ENCODE measurements at regions not wholly inside any gene's neighbourhood (a gene's known extent, or its start where the extent isn't known, plus 50 kb on each side); places are given as distances from the start of the nearest gene placed in this dataset.

DNA sequence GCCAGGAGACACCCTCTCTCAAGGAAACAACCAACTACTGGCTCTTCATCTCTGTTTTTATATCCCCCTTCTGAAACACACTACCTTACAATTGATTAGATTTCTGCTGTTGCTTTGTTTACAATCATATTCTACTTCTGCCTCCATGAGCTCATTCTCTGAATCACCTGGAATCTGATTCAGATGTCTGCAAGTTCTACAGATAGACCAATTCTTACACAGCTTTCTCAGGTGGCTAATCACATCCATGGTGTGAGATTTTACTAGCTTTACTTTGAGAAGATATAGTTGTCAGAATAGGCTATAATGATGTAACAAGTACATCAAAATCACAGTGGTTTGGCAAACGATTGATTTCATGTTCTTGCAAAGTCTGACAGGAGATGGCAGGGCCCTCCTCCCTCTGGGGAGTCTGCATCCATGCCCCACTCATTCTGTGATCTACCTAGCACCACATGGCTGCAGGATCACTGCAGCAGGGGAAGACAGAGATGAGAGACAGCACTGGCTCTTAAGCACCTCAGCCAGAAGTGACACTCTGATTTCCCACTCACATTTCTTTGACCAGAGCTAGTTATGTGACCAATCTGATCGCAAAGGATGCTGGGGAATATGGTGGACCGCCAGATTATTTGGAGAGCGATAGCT is 243.7 kb downstream of the FOXO1 start:
- TF ChIP-seq POLR2A (IDR thresholded peaks at IDR 0.05) (no peak), POLR2AphosphoS5 (IDR thresholded peaks at IDR 0.05) (no peak)
- TF ChIP-seq, protein P1, sequence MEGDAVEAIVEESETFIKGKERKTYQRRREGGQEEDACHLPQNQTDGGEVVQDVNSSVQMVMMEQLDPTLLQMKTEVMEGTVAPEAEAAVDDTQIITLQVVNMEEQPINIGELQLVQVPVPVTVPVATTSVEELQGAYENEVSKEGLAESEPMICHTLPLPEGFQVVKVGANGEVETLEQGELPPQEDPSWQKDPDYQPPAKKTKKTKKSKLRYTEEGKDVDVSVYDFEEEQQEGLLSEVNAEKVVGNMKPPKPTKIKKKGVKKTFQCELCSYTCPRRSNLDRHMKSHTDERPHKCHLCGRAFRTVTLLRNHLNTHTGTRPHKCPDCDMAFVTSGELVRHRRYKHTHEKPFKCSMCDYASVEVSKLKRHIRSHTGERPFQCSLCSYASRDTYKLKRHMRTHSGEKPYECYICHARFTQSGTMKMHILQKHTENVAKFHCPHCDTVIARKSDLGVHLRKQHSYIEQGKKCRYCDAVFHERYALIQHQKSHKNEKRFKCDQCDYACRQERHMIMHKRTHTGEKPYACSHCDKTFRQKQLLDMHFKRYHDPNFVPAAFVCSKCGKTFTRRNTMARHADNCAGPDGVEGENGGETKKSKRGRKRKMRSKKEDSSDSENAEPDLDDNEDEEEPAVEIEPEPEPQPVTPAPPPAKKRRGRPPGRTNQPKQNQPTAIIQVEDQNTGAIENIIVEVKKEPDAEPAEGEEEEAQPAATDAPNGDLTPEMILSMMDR (IDR thresholded peaks at IDR 0.05): no peak
